ENCODE measurements at regions not wholly inside any gene's neighbourhood (a gene's known extent, or its start where the extent isn't known, plus 50 kb on each side); places are given as distances from the start of the nearest gene placed in this dataset.

GRCh38 chr11:45385423-45385822, 99.3 kb upstream of the SYT13 start:
- Histone ChIP-seq H3K27me3 (peaks cover 0 to 60% (median 8%) of the 10 kb centered on the region in 3 donors), H3K4me1 (peaks cover 0 to 11% (median 0%) of the 10 kb centered on the region in 4 donors), H3K36me3 (no peaks in the 10 kb centered on the region), H3K9me3 (peaks cover 0 to 6% (median 0%) of the 10 kb centered on the region in 4 donors), H3K4me3 (no peak overlapping the region), H3K27ac (no peak overlapping the region)
- 76 to 88% (median 83%) methylated on average over 9 of the region's 9 CpGs for WGBS, 5 donors
- DNase-seq: no peak
- TF ChIP-seq CTCF (IDR thresholded peaks at IDR 0.05): no peak
- intact Hi-C loops (cut with DNase I; ENCODE audit: low total_unique reads): no loop called here

GRCh38 chr11:45384711-45385241, 98.6 kb upstream of the SYT13 start:
- intact Hi-C loops (cut with DNase I; ENCODE audit: low total_unique reads): no loop called here
- no peak overlapping the region for H3K27ac ChIP-seq
- no peak for DNase-seq
- TF ChIP-seq POLR2AphosphoS5 (IDR thresholded peaks at IDR 0.05): no peak
- TF ChIP-seq POLR2A (IDR thresholded peaks at IDR 0.05): no peak
- TF ChIP-seq EP300 (IDR thresholded peaks at IDR 0.05): no peak
- peaks cover 0 to 63% (median 8%) of the 10 kb centered on the region in 3 donors for H3K27me3 ChIP-seq
- WGBS, 5 donors: 33 to 47% (median 46%) methylated on average over 8 to 12 of the region's 12 CpGs
- peaks cover 0 to 11% (median 0%) of the 10 kb centered on the region in 4 donors for H3K4me1 ChIP-seq
- no peaks in the 10 kb centered on the region for H3K36me3 ChIP-seq
- peaks cover 0 to 6% (median 0%) of the 10 kb centered on the region in 4 donors for H3K9me3 ChIP-seq
- no peak overlapping the region for H3K4me3 ChIP-seq

GRCh38 chr11:45384016-45384415, 97.9 kb upstream of the SYT13 start:
- Histone ChIP-seq H3K9me3 (peaks cover 0 to 6% (median 0%) of the 10 kb centered on the region in 4 donors), H3K36me3 (no peaks in the 10 kb centered on the region), H3K4me3 (no peak overlapping the region), H3K27me3 (peaks cover 0 to 70% (median 8%) of the 10 kb centered on the region in 3 donors), H3K27ac (no peak overlapping the region), H3K4me1 (peaks cover 0 to 11% (median 0%) of the 10 kb centered on the region in 4 donors)
- intact Hi-C loops (cut with DNase I; ENCODE audit: low total_unique reads): no loop called here
- no peak for DNase-seq
- no peak for TF ChIP-seq EP300 (IDR thresholded peaks at IDR 0.05)
- TF ChIP-seq CTCF (IDR thresholded peaks at IDR 0.05): no peak
- no peak for TF ChIP-seq POLR2AphosphoS5 (IDR thresholded peaks at IDR 0.05)
- TF ChIP-seq POLR2A (IDR thresholded peaks at IDR 0.05): no peak
- WGBS, 5 donors: 71 to 82% (median 72%) methylated on average over 4 of the region's 4 CpGs

GRCh38 chr11:45383224-45383623, 97.1 kb upstream of the SYT13 start:
- H3K27me3 ChIP-seq: peaks cover 0 to 64% (median 8%) of the 10 kb centered on the region in 3 donors
- peaks cover 0 to 11% (median 0%) of the 10 kb centered on the region in 4 donors for H3K4me1 ChIP-seq
- TF ChIP-seq CTCF (IDR thresholded peaks at IDR 0.05) (no peak), POLR2AphosphoS5 (IDR thresholded peaks at IDR 0.05) (no peak), EP300 (IDR thresholded peaks at IDR 0.05) (no peak), POLR2A (IDR thresholded peaks at IDR 0.05) (no peak)
- H3K9me3 ChIP-seq: peaks cover 0 to 6% (median 0%) of the 10 kb centered on the region in 4 donors
- intact Hi-C loops (cut with DNase I; ENCODE audit: low total_unique reads): no loop called here
- H3K27ac ChIP-seq: no peak overlapping the region
- H3K36me3 ChIP-seq: no peaks in the 10 kb centered on the region
- WGBS, 5 donors: 51 to 62% (median 57%) methylated on average over 6 of the region's 6 CpGs
- H3K4me3 ChIP-seq: no peak overlapping the region
- DNase-seq: no peak

GRCh38 chr11:45382133-45382878, 96.2 kb upstream of the SYT13 start:
- TF ChIP-seq POLR2AphosphoS5 (IDR thresholded peaks at IDR 0.05) (no peak), CTCF (IDR thresholded peaks at IDR 0.05) (no peak), POLR2A (IDR thresholded peaks at IDR 0.05) (no peak), EP300 (IDR thresholded peaks at IDR 0.05) (no peak)
- H3K27me3 ChIP-seq: peaks cover 0 to 56% (median 8%) of the 10 kb centered on the region in 3 donors
- no peak overlapping the region for H3K4me3 ChIP-seq
- peaks cover 0 to 11% (median 0%) of the 10 kb centered on the region in 4 donors for H3K4me1 ChIP-seq
- no peaks in the 10 kb centered on the region for H3K36me3 ChIP-seq
- 63 to 75% (median 74%) methylated on average over 7 of the region's 7 CpGs for WGBS, 5 donors
- no peaks in the 10 kb centered on the region for H3K9me3 ChIP-seq
- H3K27ac ChIP-seq: no peak overlapping the region
- DNase-seq: no peak
- intact Hi-C loops (cut with DNase I; ENCODE audit: low total_unique reads): no loop called here

Measured in stomach (tissue), 8 donors.